GM12878 (cell line): ENCODE measurements at regions not wholly inside any gene's neighbourhood (a gene's known extent, or its start where the extent isn't known, plus 50 kb on each side); places are given as distances from the start of the nearest gene placed in this dataset.

ENCODE experiments used
- ATAC-seq: fragments of 200-7000 bp; cut with Tn5 transposase; 3 replicates; pipeline ENCODE4 v1.9.1; 2020; ENCODE audit warnings: mild to moderate bottlenecking, moderate library complexity
- BruUV-seq: library from RNA; stranded (reverse); fragments of 400-500 nt; replicated peaks from 2 replicates; lab custom pipeline; 2021; lab: Mats Ljungman, UMichigan
- CTCF ChIA-PET: fragments of 300-600 bp; sonication (Branson Sonifier 250); formaldehyde crosslinking; extraction: SDS; loops from one replicate; lab custom pipeline; 2021; ENCODE audit warnings: inconsistent platforms; lab: Yijun Ruan, JAX
- POLR2A ChIA-PET: fragments of 350-600 bp; formaldehyde crosslinking; extraction: SDS; loops from one replicate; lab custom pipeline; 2021; ENCODE audit warnings: inconsistent platforms; lab: Charles Lee
- RAD21 ChIA-PET: fragments of 300-600 bp; sonication (Branson Sonifier 250); formaldehyde crosslinking; loops from one replicate; lab custom pipeline; 2023; ENCODE audit warnings: antibody characterized with exemption; ENCODE audit not compliant: unreplicated experiment; lab: Charles Lee
- SMC1A ChIA-PET: fragments of 300-600 bp; sonication (Branson Sonifier 250); formaldehyde crosslinking; loops from one replicate; lab custom pipeline; 2023; ENCODE audit not compliant: unreplicated experiment, uncharacterized antibody; lab: Charles Lee
- DNase-seq: peaks from one replicate; pipeline ENCODE4 v3.0.0-alpha.2; 2011; ENCODE audit warnings: low read depth, low spot score
- FAIRE-seq: peaks from 3 replicates; lab custom pipeline; 2011; peaks lifted over from hg19 to GRCh38; lab: Jason Lieb, UNC
- H2AFZ ChIP-seq: 2 replicates; pipeline ENCODE4 v1.6.0; 2011; ENCODE audit warnings: low read depth, low read length, control low read depth; ENCODE audit not compliant: control insufficient read depth
- H3K27ac ChIP-seq: 2 replicates; pipeline ENCODE4 v1.5.1; 2011; ENCODE audit warnings: control low read depth; ENCODE audit not compliant: control insufficient read depth, insufficient read depth
- H3K27me3 ChIP-seq, 2 experiments: replicated peaks in 1 of 2; 2 replicates each; pipeline versions ENCODE4 v1.6.0 to v1.6.1; 2011; ENCODE audit warnings: low read length in 1 of 2; ENCODE audit not compliant: control insufficient read depth in 2 of 2, insufficient read depth in 2 of 2
- H3K36me3 ChIP-seq, 2 experiments: 2 replicates each; pipeline ENCODE4 v1.5.1; 2011; ENCODE audit warnings: low read length in 1 of 2; ENCODE audit not compliant: control insufficient read depth in 2 of 2, insufficient read depth in 2 of 2
- H3K4me1 ChIP-seq: 2 replicates; pipeline ENCODE4 v1.6.1; 2011; ENCODE audit warnings: mild to moderate bottlenecking, low read length, moderate library complexity, mixed read lengths; ENCODE audit not compliant: control insufficient read depth, insufficient read depth
- H3K4me2 ChIP-seq: 2 replicates; pipeline ENCODE4 v1.6.0; 2011; ENCODE audit warnings: control low read depth; ENCODE audit not compliant: control insufficient read depth, insufficient read depth
- H3K4me3 ChIP-seq: fragments of 200-600 bp; sonication (generic); 2 replicates; pipeline ENCODE4 v1.5.1; 2016
- H3K79me2 ChIP-seq: 2 replicates; pipeline ENCODE4 v1.6.0; 2011; ENCODE audit warnings: low read length; ENCODE audit not compliant: control insufficient read depth, insufficient read depth
- H3K9ac ChIP-seq: 2 replicates; pipeline ENCODE4 v1.8.0; 2011; ENCODE audit warnings: low read length, control low read depth, mixed read lengths; ENCODE audit not compliant: control insufficient read depth, insufficient read depth
- H3K9me3 ChIP-seq: replicated peaks from 3 replicates; pipeline ENCODE4 v1.5.1; 2011; ENCODE audit warnings: mild to moderate bottlenecking, low read length; ENCODE audit not compliant: control insufficient read depth, insufficient read depth
- H4K20me1 ChIP-seq: 2 replicates; pipeline ENCODE4 v1.6.0; 2011; ENCODE audit not compliant: control insufficient read depth, insufficient read depth
- ASH2L ChIP-seq: fragments of 300-600, 200-600 bp; sonication (generic); IDR thresholded peaks from 2 replicates; pipeline ENCODE4 v1.6.1; 2017; ENCODE audit warnings: low read depth, mild to moderate bottlenecking, borderline replicate concordance
- CHD2 ChIP-seq: IDR thresholded peaks from 2 replicates; pipeline ENCODE4 v1.6.1; 2011; ENCODE audit warnings: low read depth, low read length, improper control_type of control experiment, borderline replicate concordance
- FOS ChIP-seq: IDR thresholded peaks from 3 replicates; pipeline ENCODE4 v1.6.1; 2011; ENCODE audit warnings: borderline replicate concordance; ENCODE audit not compliant: insufficient read length; ENCODE audit errors: extremely low read depth
- RFX5 ChIP-seq: IDR thresholded peaks from 2 replicates; pipeline ENCODE4 v1.6.1; 2011; ENCODE audit warnings: low read depth, low read length, improper control_type of control experiment
- WRNIP1 ChIP-seq: IDR thresholded peaks from 2 replicates; pipeline ENCODE4 v1.6.1; 2011; ENCODE audit warnings: low read depth, low read length, improper control_type of control experiment, borderline replicate concordance
- WGBS: methylation state at CpG from one replicate; pipeline ENCODE4 v1.1.6; 2016; ENCODE audit warnings: low lambda C conversion rate; ENCODE audit not compliant: insufficient replicate concordance, insufficient coverage; ENCODE audit errors: missing lambda C conversion rate; 5-methylcytosine and 5-hydroxymethylcytosine counted together
- in situ Hi-C: fragments of 300-500 bp; cut with MboI; formaldehyde crosslinking; loops from 9 replicates; pipeline ENCODE4 v1.14.3; 2018; ENCODE audit warnings: mixed read lengths
- intact Hi-C: fragments of 100-400 bp; cut with micrococcal nuclease; formaldehyde crosslinking; loops from one replicate; pipeline ENCODE4 v1.14.2; 2022; ENCODE audit not compliant: unreplicated experiment
- TF ChIP-seq, protein P1 (sequence below): fragments of 150-350 bp; IDR thresholded peaks from 2 replicates; pipeline ENCODE4 v1.6.1; 2014; ENCODE audit warnings: mild to moderate bottlenecking, low read depth, low read length

DNA sequence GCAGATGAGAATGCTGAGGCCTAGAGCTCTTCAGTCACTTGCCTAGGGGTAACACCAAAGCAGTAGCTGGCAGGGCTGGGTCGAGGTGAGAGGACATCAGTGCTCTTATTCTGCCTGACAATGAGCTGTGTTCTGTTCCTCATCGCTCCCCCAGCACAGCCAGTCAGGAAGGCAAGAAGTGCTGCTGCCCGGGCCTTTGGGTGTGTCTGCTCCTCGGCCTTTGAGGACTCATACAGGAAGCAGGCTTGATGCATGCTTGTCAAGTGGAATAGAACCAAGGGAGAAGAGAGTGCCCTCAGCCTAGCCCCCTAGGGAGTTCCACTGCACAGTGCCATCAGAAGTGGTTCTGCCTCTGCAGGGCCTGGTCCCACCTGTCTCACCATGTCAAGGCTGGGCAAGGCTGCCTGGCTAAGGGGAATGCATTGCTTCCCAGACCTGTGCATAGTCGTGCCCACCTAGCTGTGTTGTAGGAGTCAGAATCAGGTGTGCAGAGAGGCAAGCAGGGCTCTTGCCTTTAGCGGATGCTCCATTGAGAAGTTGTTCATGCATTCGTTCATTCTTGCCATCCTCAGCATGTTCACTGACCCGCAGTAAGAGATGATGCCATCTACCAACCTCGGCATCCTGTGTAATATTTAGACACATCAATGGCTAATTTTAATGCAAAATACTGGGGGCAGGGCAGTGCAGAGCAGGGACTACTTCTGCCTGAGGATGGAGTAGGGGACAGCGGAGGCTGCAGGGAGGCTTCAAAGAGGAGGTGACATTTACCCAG is 156.6 kb downstream of the RPS24 start:
- ChIA-PET RAD21 (no interaction called here), CTCF (no interaction called here), POLR2A (no interaction called here)
- H3K27me3 ChIP-seq: no peaks in the 10 kb centered on the region; a peak in 1 of 4 replicates
- H3K9ac ChIP-seq: no peak overlapping the region
- H4K20me1 ChIP-seq: no peaks in the 10 kb centered on the region
- no peak overlapping the region for H2AFZ ChIP-seq
- DNase-seq (no peak), FAIRE-seq (no peak)
- in situ Hi-C loops: no loop called here
- H3K4me1 ChIP-seq: no peaks in the 10 kb centered on the region
- H3K79me2 ChIP-seq: no peaks in the 10 kb centered on the region
- no peak overlapping the region for H3K4me3 ChIP-seq
- no peak for TF ChIP-seq ASH2L
- TF ChIP-seq CHD2: no peak
- TF ChIP-seq RFX5: no peak
- TF ChIP-seq WRNIP1: no peak
- TF ChIP-seq FOS: no peak
- TF ChIP-seq, protein P1, sequence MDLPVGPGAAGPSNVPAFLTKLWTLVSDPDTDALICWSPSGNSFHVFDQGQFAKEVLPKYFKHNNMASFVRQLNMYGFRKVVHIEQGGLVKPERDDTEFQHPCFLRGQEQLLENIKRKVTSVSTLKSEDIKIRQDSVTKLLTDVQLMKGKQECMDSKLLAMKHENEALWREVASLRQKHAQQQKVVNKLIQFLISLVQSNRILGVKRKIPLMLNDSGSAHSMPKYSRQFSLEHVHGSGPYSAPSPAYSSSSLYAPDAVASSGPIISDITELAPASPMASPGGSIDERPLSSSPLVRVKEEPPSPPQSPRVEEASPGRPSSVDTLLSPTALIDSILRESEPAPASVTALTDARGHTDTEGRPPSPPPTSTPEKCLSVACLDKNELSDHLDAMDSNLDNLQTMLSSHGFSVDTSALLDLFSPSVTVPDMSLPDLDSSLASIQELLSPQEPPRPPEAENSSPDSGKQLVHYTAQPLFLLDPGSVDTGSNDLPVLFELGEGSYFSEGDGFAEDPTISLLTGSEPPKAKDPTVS: no peak
- TF ChIP-seq, all 136 proteins: peak for 0
- SMC1A ChIA-PET: no interaction called here
- intact Hi-C loops: no loop called here
- Histone ChIP-seq H3K27ac (no peak overlapping the region), H3K36me3 (no peaks in the 10 kb centered on the region), H3K9me3 (no peaks in the 10 kb centered on the region; the same call in 1 of the 3 replicates), H3K4me2 (no peak overlapping the region)
- no peak for ATAC-seq
- no TSS peak for BruUV-seq
- 9% methylated on average over 10 of the region's 10 CpGs for WGBS
